GM23338 (cell line): ENCODE measurements at regions not wholly inside any gene's neighbourhood (a gene's known extent, or its start where the extent isn't known, plus 50 kb on each side); places are given as distances from the start of the nearest gene placed in this dataset.

Experiments
- ATAC-seq: fragments of 200-7000 bp; cut with Tn5 transposase; 3 replicates; pipeline ENCODE4 v1.9.1; 2020
- DNase-seq: peaks from one replicate; pipeline ENCODE4 v3.0.0-alpha.2; 2015; ENCODE audit warnings: low spot score
- H2AFZ ChIP-seq: fragments of 200-600 bp; sonication (generic); 2 replicates; pipeline ENCODE4 v1.8.0; 2016; ENCODE audit warnings: antibody characterized with exemption, mild to moderate bottlenecking, moderate library complexity
- H3F3A ChIP-seq: fragments of 200-600 bp; sonication (generic); replicated peaks from 2 replicates; pipeline ENCODE4 v1.8.0; 2017; ENCODE audit warnings: antibody characterized with exemption, mixed run types, low read depth
- H3K27ac ChIP-seq: fragments of 200-600 bp; sonication (generic); 2 replicates; pipeline ENCODE4 v1.6.1; 2016; ENCODE audit warnings: low read depth
- H3K27me3 ChIP-seq: fragments of 200-600 bp; sonication (generic); 2 replicates; pipeline ENCODE4 v1.8.0; 2016; ENCODE audit warnings: mild to moderate bottlenecking, mixed run types, moderate library complexity; ENCODE audit not compliant: insufficient read depth
- H3K36me3 ChIP-seq: fragments of 200-600 bp; sonication (generic); 2 replicates; pipeline ENCODE4 v1.8.0; 2016; ENCODE audit warnings: mild to moderate bottlenecking; ENCODE audit not compliant: insufficient read depth
- H3K4me1 ChIP-seq: fragments of 200-600 bp; sonication (generic); 2 replicates; pipeline ENCODE4 v1.8.0; 2016; ENCODE audit warnings: mild to moderate bottlenecking, moderate library complexity; ENCODE audit not compliant: insufficient read depth
- H3K4me2 ChIP-seq: fragments of 200-600 bp; sonication (generic); 2 replicates; pipeline ENCODE4 v1.7.1; 2017; ENCODE audit warnings: mixed run types
- H3K4me3 ChIP-seq: fragments of 200-600 bp; sonication (generic); 2 replicates; pipeline ENCODE4 v1.6.1; 2016; ENCODE audit warnings: mixed run types
- H3K79me2 ChIP-seq: fragments of 200-600 bp; sonication (generic); replicated peaks from 2 replicates; pipeline ENCODE4 v1.8.0; 2017; ENCODE audit warnings: mild to moderate bottlenecking; ENCODE audit not compliant: insufficient read depth
- H3K9me2 ChIP-seq: fragments of 200-600 bp; sonication (generic); 2 replicates; pipeline ENCODE4 v1.8.0; 2017; ENCODE audit not compliant: insufficient read depth
- H4K20me1 ChIP-seq: fragments of 200-600 bp; sonication (generic); replicated peaks from 2 replicates; pipeline ENCODE4 v1.8.0; 2017; ENCODE audit warnings: mild to moderate bottlenecking; ENCODE audit not compliant: insufficient read depth
- H3K27ac Mint-ChIP-seq: 2 replicates; pipeline ENCODE4 v1.8.0; 2020; ENCODE audit warnings: inconsistent platforms, mild to moderate bottlenecking, moderate library complexity, mixed read lengths
- H3K27me3 Mint-ChIP-seq: 3 replicates; pipeline ENCODE4 v1.8.0; 2022; ENCODE audit warnings: low read depth, mild to moderate bottlenecking, moderate library complexity, mixed read lengths, inconsistent platforms; ENCODE audit not compliant: insufficient read depth, poor library complexity
- H3K36me3 Mint-ChIP-seq: 3 replicates; pipeline ENCODE4 v1.8.0; 2021; ENCODE audit warnings: low read depth, mild to moderate bottlenecking, inconsistent platforms, moderate library complexity, mixed read lengths
- H3K4me1 Mint-ChIP-seq: 3 replicates; pipeline ENCODE4 v1.8.0; 2020; ENCODE audit warnings: mild to moderate bottlenecking, inconsistent platforms, mixed read lengths
- H3K4me3 Mint-ChIP-seq: 3 replicates; pipeline ENCODE4 v1.8.0; 2021; ENCODE audit warnings: moderate library complexity, mild to moderate bottlenecking, inconsistent platforms, mixed read lengths
- H3K9me3 Mint-ChIP-seq: 3 replicates; pipeline ENCODE4 v1.8.0; 2020; ENCODE audit warnings: moderate library complexity, mild to moderate bottlenecking, inconsistent platforms, mixed read lengths
- CREB1 ChIP-seq: fragments of 250-450 bp; sonication (Bioruptor Pico); IDR thresholded peaks from 2 replicates; pipeline ENCODE4 v1.5.0; 2020; ENCODE audit warnings: low read depth, mild to moderate bottlenecking, moderate library complexity
- CTCF ChIP-seq, 2 experiments: fragments of 200-600 bp in 1 of 2; sonication (generic) in 1 of 2; conservative IDR thresholded peaks; 2 replicates each; pipeline versions ENCODE4 v1.5.1 to v1.6.1; 2016 to 2017; ENCODE audit warnings: antibody characterized with exemption in 2 of 2, low read depth in 2 of 2, mild to moderate bottlenecking in 2 of 2, moderate library complexity in 1 of 2
- ETS1 ChIP-seq: IDR thresholded peaks from 2 replicates; pipeline ENCODE4 v1.6.1; 2016; ENCODE audit warnings: antibody characterized with exemption
- EZH2 ChIP-seq: fragments of 200-600 bp; sonication (generic); IDR thresholded peaks from one replicate; pipeline ENCODE4 v1.8.0; 2017; ENCODE audit warnings: antibody characterized with exemption, mild to moderate bottlenecking, low read depth; ENCODE audit not compliant: unreplicated experiment
- EZH2phosphoT487 ChIP-seq: fragments of 200-600 bp; sonication (generic); IDR thresholded peaks from one replicate; pipeline ENCODE4 v1.8.1; 2018; ENCODE audit warnings: antibody characterized with exemption; ENCODE audit not compliant: unreplicated experiment
- JUNB ChIP-seq: IDR thresholded peaks from one replicate; pipeline ENCODE4 v1.6.1; 2016; ENCODE audit warnings: antibody characterized with exemption; ENCODE audit not compliant: unreplicated experiment
- NANOG ChIP-seq: IDR thresholded peaks from 2 replicates; pipeline ENCODE4 v1.6.1; 2016; ENCODE audit warnings: antibody characterized with exemption, borderline replicate concordance
- POLR2AphosphoS5 ChIP-seq: IDR thresholded peaks from 2 replicates; pipeline ENCODE4 v1.6.1; 2016; ENCODE audit warnings: antibody characterized with exemption, low read depth
- STAT1 ChIP-seq: IDR thresholded peaks from one replicate; pipeline ENCODE4 v1.6.1; 2016; ENCODE audit warnings: antibody characterized with exemption; ENCODE audit not compliant: unreplicated experiment
- ZNF114 ChIP-seq: fragments of 250-450 bp; sonication (Bioruptor Pico); IDR thresholded peaks from 2 replicates; pipeline ENCODE4 v1.5.0; 2020; ENCODE audit warnings: mild to moderate bottlenecking, moderate library complexity
- ZNF462 ChIP-seq: fragments of 250-450 bp; sonication (Bioruptor Pico); IDR thresholded peaks from 2 replicates; pipeline ENCODE4 v1.5.0; 2020; ENCODE audit warnings: mild to moderate bottlenecking, moderate library complexity

- H3K4me2 ChIP-seq, result no peak overlapping the region
- H3K27ac Mint-ChIP-seq, result no peak overlapping the region
- H3K4me3 ChIP-seq, result no peak overlapping the region
- no peak overlapping the region for H3K27ac ChIP-seq
- no peaks in the 10 kb centered on the region for H3K4me1 ChIP-seq
- no peaks in the 10 kb centered on the region for H3K36me3 Mint-ChIP-seq
- peaks cover 8% of the 10 kb centered on the region; the same call in 1 of the 2 replicates for H3K9me2 ChIP-seq
- DNase-seq (no peak), ATAC-seq (no peak)
- H3K79me2 ChIP-seq, result no peaks in the 10 kb centered on the region
- H4K20me1 ChIP-seq, result no peaks in the 10 kb centered on the region
- H3K36me3 ChIP-seq, result no peaks in the 10 kb centered on the region
- H2AFZ ChIP-seq, result no peak overlapping the region
- H3K4me3 Mint-ChIP-seq, result no peak overlapping the region
- no peaks in the 10 kb centered on the region for H3F3A ChIP-seq
- no peaks in the 10 kb centered on the region for H3K9me3 Mint-ChIP-seq
- H3K4me1 Mint-ChIP-seq, result no peaks in the 10 kb centered on the region
- no peaks in the 10 kb centered on the region for H3K27me3 Mint-ChIP-seq
- TF ChIP-seq ETS1 (no peak), NANOG (no peak), POLR2AphosphoS5 (no peak), CREB1 (CRISPR knock-in tag) (no peak), STAT1 (no peak), EZH2 (no peak), EZH2phosphoT487 (no peak), ZNF462 (CRISPR knock-in tag) (no peak), ZNF114 (no peak), JUNB (no peak), CTCF (conservative IDR thresholded peaks at IDR 0.05; ENCODE audit: low read depth in 2 of 2) (no peak)
- no peaks in the 10 kb centered on the region for H3K27me3 ChIP-seq
These were observed 113.2 kb downstream of the HERPUD2 start for GRCh38 chr7:35581605-35582210.
